OCI-LY3 (cell line): ENCODE measurements at regions not wholly inside any gene's neighbourhood (a gene's known extent, or its start where the extent isn't known, plus 50 kb on each side); places are given as distances from the start of the nearest gene placed in this dataset.

ENCODE experiments used
- H2AFZ ChIP-seq: fragments of 200-600, 300-600 bp; shearing (Covaris generic); 2 replicates; pipeline ENCODE4 v1.6.0; 2014; ENCODE audit warnings: antibody characterized with exemption, low read depth, low read length
- H3K27ac ChIP-seq: fragments of 200-600, 300-600 bp; sonication (generic); 2 replicates; pipeline ENCODE4 v1.5.1; 2014; ENCODE audit warnings: mild to moderate bottlenecking, low read length, moderate library complexity, mixed read lengths
- H3K27me3 ChIP-seq: fragments of 200-600, 300-600 bp; sonication (generic); 2 replicates; pipeline ENCODE4 v1.6.1; 2014; ENCODE audit warnings: low read depth, low read length, mixed read lengths
- H3K36me3 ChIP-seq: fragments of 200-600, 300-600 bp; sonication (generic); replicated peaks from 2 replicates; pipeline ENCODE3; 2014; ENCODE audit warnings: low read depth, low read length, mixed read lengths
- H3K4me1 ChIP-seq: fragments of 300-600, 200-600 bp; sonication (generic); 2 replicates; pipeline ENCODE4 v1.6.1; 2014; ENCODE audit warnings: low read length, mixed read lengths
- H3K4me2 ChIP-seq: fragments of 200-600, 300-600 bp; sonication (generic); 2 replicates; pipeline ENCODE4 v1.6.1; 2014; ENCODE audit warnings: low read length, mixed read lengths
- H3K4me3 ChIP-seq: fragments of 300-600, 200-600 bp; sonication (generic); 2 replicates; pipeline ENCODE4 v1.5.1; 2014; ENCODE audit warnings: antibody characterized with exemption, mild to moderate bottlenecking, low read length, moderate library complexity
- H3K79me2 ChIP-seq: fragments of 300-600, 200-600 bp; shearing (Covaris generic); 2 replicates; pipeline ENCODE4 v1.6.1; 2014; ENCODE audit warnings: mild to moderate bottlenecking, low read length, mixed read lengths
- H3K9ac ChIP-seq: fragments of 300-600, 200-600 bp; shearing (Covaris generic); 2 replicates; pipeline ENCODE4 v1.6.0; 2014; ENCODE audit warnings: mild to moderate bottlenecking, low read length, moderate library complexity
- H3K9me3 ChIP-seq: fragments of 200-600, 300-600 bp; shearing (Covaris generic); 2 replicates; pipeline ENCODE4 v1.6.1; 2014; ENCODE audit warnings: low read length, mixed read lengths; ENCODE audit not compliant: insufficient read depth
- H4K20me1 ChIP-seq: fragments of 200-600, 300-600 bp; sonication (generic); 2 replicates; pipeline ENCODE4 v1.6.1; 2016; ENCODE audit warnings: low read length, mixed read lengths; ENCODE audit not compliant: insufficient read depth
- EZH2phosphoT487 ChIP-seq: fragments of 200-600 bp; shearing (Covaris generic); IDR thresholded peaks from 2 replicates; pipeline ENCODE4 v1.6.1; 2018; ENCODE audit warnings: antibody characterized with exemption, mixed run types, low read depth
- TF ChIP-seq, protein P1 (sequence below): fragments of 200-600, 300-600 bp; sonication (generic); IDR thresholded peaks from 2 replicates; pipeline ENCODE4 v1.5.1; 2014; ENCODE audit warnings: antibody characterized with exemption, low read length, low read depth

DNA sequence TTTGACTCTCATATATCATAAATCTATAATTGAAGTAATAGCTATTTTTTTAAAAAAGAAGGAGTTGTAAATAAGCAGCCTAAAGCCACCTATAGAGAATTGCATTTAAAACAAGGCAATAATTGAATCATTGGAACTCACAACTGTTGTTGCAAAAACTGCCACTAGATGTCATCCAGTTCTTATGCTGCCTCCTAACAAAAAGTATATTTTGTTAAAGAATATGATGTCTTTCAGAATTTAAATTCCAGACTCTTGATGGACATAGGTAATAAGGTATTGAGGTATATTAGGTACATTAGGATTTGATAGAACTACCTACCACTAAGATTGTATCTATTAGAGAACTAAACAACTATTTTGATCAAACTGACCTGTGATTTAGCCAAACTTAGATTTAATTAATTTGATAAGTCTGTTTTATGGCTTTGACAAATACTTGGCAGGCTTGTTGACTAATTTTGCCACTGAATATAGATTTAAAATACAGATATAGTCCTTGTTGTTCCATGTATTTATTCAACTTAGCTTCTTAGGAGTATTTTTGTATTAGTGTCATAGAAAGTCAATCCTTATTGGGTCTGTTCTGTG is 401.4 kb downstream of the RPL10L start:
- Histone ChIP-seq H3K4me3 (no peak overlapping the region), H3K9ac (no peak overlapping the region), H3K27ac (no peak overlapping the region), H4K20me1 (no peaks in the 10 kb centered on the region), H3K9me3 (no peaks in the 10 kb centered on the region), H3K4me1 (no peaks in the 10 kb centered on the region), H3K4me2 (no peak overlapping the region), H3K36me3 (no peaks in the 10 kb centered on the region), H3K27me3 (no peaks in the 10 kb centered on the region), H3K79me2 (no peaks in the 10 kb centered on the region), H2AFZ (no peak overlapping the region)
- no peak for TF ChIP-seq EZH2phosphoT487
- TF ChIP-seq, protein P1, sequence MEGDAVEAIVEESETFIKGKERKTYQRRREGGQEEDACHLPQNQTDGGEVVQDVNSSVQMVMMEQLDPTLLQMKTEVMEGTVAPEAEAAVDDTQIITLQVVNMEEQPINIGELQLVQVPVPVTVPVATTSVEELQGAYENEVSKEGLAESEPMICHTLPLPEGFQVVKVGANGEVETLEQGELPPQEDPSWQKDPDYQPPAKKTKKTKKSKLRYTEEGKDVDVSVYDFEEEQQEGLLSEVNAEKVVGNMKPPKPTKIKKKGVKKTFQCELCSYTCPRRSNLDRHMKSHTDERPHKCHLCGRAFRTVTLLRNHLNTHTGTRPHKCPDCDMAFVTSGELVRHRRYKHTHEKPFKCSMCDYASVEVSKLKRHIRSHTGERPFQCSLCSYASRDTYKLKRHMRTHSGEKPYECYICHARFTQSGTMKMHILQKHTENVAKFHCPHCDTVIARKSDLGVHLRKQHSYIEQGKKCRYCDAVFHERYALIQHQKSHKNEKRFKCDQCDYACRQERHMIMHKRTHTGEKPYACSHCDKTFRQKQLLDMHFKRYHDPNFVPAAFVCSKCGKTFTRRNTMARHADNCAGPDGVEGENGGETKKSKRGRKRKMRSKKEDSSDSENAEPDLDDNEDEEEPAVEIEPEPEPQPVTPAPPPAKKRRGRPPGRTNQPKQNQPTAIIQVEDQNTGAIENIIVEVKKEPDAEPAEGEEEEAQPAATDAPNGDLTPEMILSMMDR, result peak; percentile 78

DNA sequence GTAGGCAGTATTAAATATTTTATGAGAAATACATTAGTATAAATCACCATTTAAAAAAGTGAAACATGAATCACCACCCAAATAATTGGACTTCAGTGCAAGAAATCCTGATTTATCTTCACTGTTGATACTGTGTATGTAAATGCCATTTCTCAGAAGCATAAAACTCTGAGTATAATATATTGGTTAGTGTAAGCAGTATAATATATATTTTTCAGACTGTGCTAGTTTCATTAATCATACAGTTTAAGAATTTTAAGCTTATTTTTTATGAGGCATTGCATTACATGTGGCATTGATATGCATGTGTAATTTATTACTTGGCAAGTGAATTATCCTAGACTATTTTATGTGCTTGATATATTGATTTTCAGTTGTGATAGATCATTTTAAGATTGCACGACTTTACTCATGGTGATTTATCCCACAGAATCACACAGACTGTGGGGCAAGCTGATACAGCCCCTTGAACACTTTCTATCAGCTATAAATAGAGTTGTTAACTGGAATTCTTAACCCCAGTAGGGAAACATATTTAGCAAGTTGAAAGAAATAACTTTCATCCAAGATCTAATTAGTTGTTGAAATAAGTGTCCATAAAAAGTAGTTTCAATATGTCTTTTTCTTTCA is 403.5 kb downstream of the RPL10L start:
- Histone ChIP-seq H3K36me3 (no peaks in the 10 kb centered on the region), H4K20me1 (no peaks in the 10 kb centered on the region), H3K4me1 (no peaks in the 10 kb centered on the region), H2AFZ (no peak overlapping the region), H3K27ac (no peak overlapping the region), H3K9me3 (no peaks in the 10 kb centered on the region), H3K9ac (no peak overlapping the region), H3K4me2 (no peak overlapping the region), H3K4me3 (no peak overlapping the region), H3K27me3 (no peaks in the 10 kb centered on the region), H3K79me2 (no peaks in the 10 kb centered on the region)
- TF ChIP-seq, protein P1, result no peak
- TF ChIP-seq EZH2phosphoT487, result no peak

DNA sequence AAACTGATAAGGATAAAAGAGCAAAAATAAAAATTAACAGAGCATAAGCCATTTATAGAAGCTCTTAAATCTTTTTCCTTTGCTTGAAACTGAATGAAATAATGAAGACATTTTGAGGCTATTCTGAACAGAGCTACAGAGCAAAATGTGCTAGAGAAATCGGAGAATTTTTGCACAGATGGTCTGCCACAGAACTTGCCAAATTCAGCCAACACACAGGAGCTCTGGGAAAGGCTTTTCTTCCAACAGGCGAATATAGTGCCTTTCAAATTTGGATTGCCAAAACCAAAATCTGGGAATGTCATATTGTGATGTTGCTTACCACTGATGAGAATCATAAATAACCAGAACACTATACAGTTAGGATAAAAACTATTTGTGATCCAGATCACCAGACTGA is 406.3 kb downstream of the RPL10L start:
- no peak for TF ChIP-seq EZH2phosphoT487
- TF ChIP-seq, protein P1, result no peak
- H3K27ac ChIP-seq, result no peak overlapping the region
- no peaks in the 10 kb centered on the region for H3K4me1 ChIP-seq
- no peak overlapping the region for H3K4me2 ChIP-seq
- H4K20me1 ChIP-seq, result no peaks in the 10 kb centered on the region
- no peaks in the 10 kb centered on the region for H3K9me3 ChIP-seq
- H3K36me3 ChIP-seq, result no peaks in the 10 kb centered on the region
- no peak overlapping the region for H2AFZ ChIP-seq
- H3K27me3 ChIP-seq, result no peaks in the 10 kb centered on the region
- no peak overlapping the region for H3K9ac ChIP-seq
- no peaks in the 10 kb centered on the region for H3K79me2 ChIP-seq
- no peak overlapping the region for H3K4me3 ChIP-seq

DNA sequence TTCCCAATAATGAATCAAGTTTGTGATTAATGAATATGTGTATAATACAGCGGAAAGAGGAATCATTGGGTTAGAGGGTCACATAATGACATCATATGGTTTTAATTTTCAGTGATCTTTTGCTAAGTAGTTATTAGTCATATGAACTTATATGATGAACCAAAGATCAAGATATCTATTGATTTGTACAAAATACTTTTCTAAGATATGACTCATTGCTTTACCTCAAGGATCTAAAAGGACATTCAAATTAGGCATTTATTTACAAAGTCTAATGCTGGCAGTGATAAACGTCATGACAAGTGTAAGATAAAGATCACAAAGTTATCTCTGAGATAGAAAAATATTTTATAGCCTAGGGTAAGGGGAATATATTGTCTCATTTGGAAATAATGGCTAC is 417.8 kb downstream of the RPL10L start:
- no peak overlapping the region for H3K4me3 ChIP-seq
- H4K20me1 ChIP-seq, result no peaks in the 10 kb centered on the region
- H3K9me3 ChIP-seq, result no peaks in the 10 kb centered on the region
- no peak overlapping the region for H2AFZ ChIP-seq
- no peak overlapping the region for H3K4me2 ChIP-seq
- H3K79me2 ChIP-seq, result no peaks in the 10 kb centered on the region
- H3K4me1 ChIP-seq, result no peaks in the 10 kb centered on the region
- H3K27ac ChIP-seq, result no peak overlapping the region
- H3K9ac ChIP-seq, result no peak overlapping the region
- H3K36me3 ChIP-seq, result no peaks in the 10 kb centered on the region
- TF ChIP-seq EZH2phosphoT487, result no peak
- TF ChIP-seq, protein P1, result no peak
- H3K27me3 ChIP-seq, result no peaks in the 10 kb centered on the region
